IPS DF 4.7 (cell line): ENCODE measurements at regions not wholly inside any gene's neighbourhood (a gene's known extent, or its start where the extent isn't known, plus 50 kb on each side); places are given as distances from the start of the nearest gene placed in this dataset.

Experiments
- DNase-seq: peaks from one replicate; pipeline ENCODE4 v3.0.0-alpha.2; 2013; ENCODE audit warnings: low spot score; ENCODE audit errors: extremely low read depth

- no peak for DNase-seq
Observed at GRCh38 chr21:22885079-22885478, 1886.9 kb downstream of the NCAM2 start.

- no peak for DNase-seq
Observed at GRCh38 chr21:22885614-22886013, 1887.4 kb downstream of the NCAM2 start.

GRCh38 chr21:22889445-22889844 is 1891.2 kb downstream of the NCAM2 start:
- no peak for DNase-seq

GRCh38 chr21:22890656-22891055 is 1892.4 kb downstream of the NCAM2 start:
- no peak for DNase-seq

GRCh38 chr21:22892028-22892427 is 1893.8 kb downstream of the NCAM2 start:
- DNase-seq, result no peak

- DNase-seq, result no peak
Observed at GRCh38 chr21:22892740-22893139, 1894.5 kb downstream of the NCAM2 start.

GRCh38 chr21:22898051-22898665 is 1899.9 kb downstream of the NCAM2 start:
- DNase-seq, result no peak

GRCh38 chr21:22900490-22900889 is 1902.3 kb downstream of the NCAM2 start:
- DNase-seq, result no peak

GRCh38 chr21:22903851-22904250 is 1905.6 kb downstream of the NCAM2 start:
- no peak for DNase-seq

GRCh38 chr21:22904385-22904784 is 1906.2 kb downstream of the NCAM2 start:
- DNase-seq, result no peak

- no peak for DNase-seq
Observed at GRCh38 chr21:22925032-22925431, 1926.8 kb downstream of the NCAM2 start.

GRCh38 chr21:22927469-22927868 is 1929.3 kb downstream of the NCAM2 start:
- DNase-seq, result no peak

- no peak for DNase-seq
Observed at GRCh38 chr21:22941779-22942490, 1943.7 kb downstream of the NCAM2 start.

GRCh38 chr21:22955559-22955958 is 1957.3 kb downstream of the NCAM2 start:
- no peak for DNase-seq

GRCh38 chr21:22961258-22961657 is 1963.0 kb downstream of the NCAM2 start:
- DNase-seq, result no peak

GRCh38 chr21:22965455-22966135 is 1967.4 kb downstream of the NCAM2 start:
- DNase-seq, result no peak

- no peak for DNase-seq
Observed at GRCh38 chr21:22981819-22982218, 1983.6 kb downstream of the NCAM2 start.

GRCh38 chr21:22993144-22993543 is 1994.9 kb downstream of the NCAM2 start:
- DNase-seq, result no peak

- no peak for DNase-seq
Observed at GRCh38 chr21:22993822-22994574, 1995.8 kb downstream of the NCAM2 start.

GRCh38 chr21:23003951-23004350 is 2005.7 kb downstream of the NCAM2 start:
- DNase-seq, result no peak

- no peak for DNase-seq
Observed at GRCh38 chr21:23008601-23009202, 2010.5 kb downstream of the NCAM2 start.
